OCI-LY7 (cell line): ENCODE measurements at regions not wholly inside any gene's neighbourhood (a gene's known extent, or its start where the extent isn't known, plus 50 kb on each side); places are given as distances from the start of the nearest gene placed in this dataset.
"Not testable (repeated sequence)": the region's sequence is repeated elsewhere in the genome, so short reads cannot be mapped to it uniquely, and the experiment has no call there.

Experiments
- EZH2phosphoT487 ChIP-seq: fragments of 200-600 bp; sonication (generic); IDR thresholded peaks from 2 replicates; pipeline ENCODE4 v1.6.1; 2018; ENCODE audit warnings: low read depth, borderline replicate concordance, mild to moderate bottlenecking, mixed run types, antibody characterized with exemption, low read length, moderate library complexity, mixed read lengths
- TF ChIP-seq, protein P1 (sequence below): fragments of 200-600 bp; sonication (generic); conservative IDR thresholded peaks from 2 replicates; pipeline ENCODE4 v1.5.1; 2014; ENCODE audit warnings: mild to moderate bottlenecking, antibody characterized with exemption, low read length, moderate library complexity, mixed read lengths

- TF ChIP-seq, protein P1, sequence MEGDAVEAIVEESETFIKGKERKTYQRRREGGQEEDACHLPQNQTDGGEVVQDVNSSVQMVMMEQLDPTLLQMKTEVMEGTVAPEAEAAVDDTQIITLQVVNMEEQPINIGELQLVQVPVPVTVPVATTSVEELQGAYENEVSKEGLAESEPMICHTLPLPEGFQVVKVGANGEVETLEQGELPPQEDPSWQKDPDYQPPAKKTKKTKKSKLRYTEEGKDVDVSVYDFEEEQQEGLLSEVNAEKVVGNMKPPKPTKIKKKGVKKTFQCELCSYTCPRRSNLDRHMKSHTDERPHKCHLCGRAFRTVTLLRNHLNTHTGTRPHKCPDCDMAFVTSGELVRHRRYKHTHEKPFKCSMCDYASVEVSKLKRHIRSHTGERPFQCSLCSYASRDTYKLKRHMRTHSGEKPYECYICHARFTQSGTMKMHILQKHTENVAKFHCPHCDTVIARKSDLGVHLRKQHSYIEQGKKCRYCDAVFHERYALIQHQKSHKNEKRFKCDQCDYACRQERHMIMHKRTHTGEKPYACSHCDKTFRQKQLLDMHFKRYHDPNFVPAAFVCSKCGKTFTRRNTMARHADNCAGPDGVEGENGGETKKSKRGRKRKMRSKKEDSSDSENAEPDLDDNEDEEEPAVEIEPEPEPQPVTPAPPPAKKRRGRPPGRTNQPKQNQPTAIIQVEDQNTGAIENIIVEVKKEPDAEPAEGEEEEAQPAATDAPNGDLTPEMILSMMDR: 0 out of 2 replicates have a peak, but pooled peaks have one; percentile 19
- TF ChIP-seq EZH2phosphoT487: not testable (repeated sequence)
Measured at GRCh38 chr11:3564383-3564782, 77.4 kb downstream of the ART5 start.
